ENCODE measurements at regions not wholly inside any gene's neighbourhood (a gene's known extent, or its start where the extent isn't known, plus 50 kb on each side); places are given as distances from the start of the nearest gene placed in this dataset.

- TF ChIP-seq, protein P1, sequence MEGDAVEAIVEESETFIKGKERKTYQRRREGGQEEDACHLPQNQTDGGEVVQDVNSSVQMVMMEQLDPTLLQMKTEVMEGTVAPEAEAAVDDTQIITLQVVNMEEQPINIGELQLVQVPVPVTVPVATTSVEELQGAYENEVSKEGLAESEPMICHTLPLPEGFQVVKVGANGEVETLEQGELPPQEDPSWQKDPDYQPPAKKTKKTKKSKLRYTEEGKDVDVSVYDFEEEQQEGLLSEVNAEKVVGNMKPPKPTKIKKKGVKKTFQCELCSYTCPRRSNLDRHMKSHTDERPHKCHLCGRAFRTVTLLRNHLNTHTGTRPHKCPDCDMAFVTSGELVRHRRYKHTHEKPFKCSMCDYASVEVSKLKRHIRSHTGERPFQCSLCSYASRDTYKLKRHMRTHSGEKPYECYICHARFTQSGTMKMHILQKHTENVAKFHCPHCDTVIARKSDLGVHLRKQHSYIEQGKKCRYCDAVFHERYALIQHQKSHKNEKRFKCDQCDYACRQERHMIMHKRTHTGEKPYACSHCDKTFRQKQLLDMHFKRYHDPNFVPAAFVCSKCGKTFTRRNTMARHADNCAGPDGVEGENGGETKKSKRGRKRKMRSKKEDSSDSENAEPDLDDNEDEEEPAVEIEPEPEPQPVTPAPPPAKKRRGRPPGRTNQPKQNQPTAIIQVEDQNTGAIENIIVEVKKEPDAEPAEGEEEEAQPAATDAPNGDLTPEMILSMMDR (conservative IDR thresholded peaks at IDR 0.05; ENCODE audit: low read depth, low read length) = no peak
- TF ChIP-seq EZH2 (IDR thresholded peaks at IDR 0.05; ENCODE audit: borderline replicate concordance, low read depth, low read length, poor library complexity, severe bottlenecking) = no peak
Observed at GRCh38 chrX:95628796-95629195, 1055.8 kb upstream of the DIAPH2 start.

Data from A673 (cell line).